ENCODE measurements at regions not wholly inside any gene's neighbourhood (a gene's known extent, or its start where the extent isn't known, plus 50 kb on each side); places are given as distances from the start of the nearest gene placed in this dataset.

DNA sequence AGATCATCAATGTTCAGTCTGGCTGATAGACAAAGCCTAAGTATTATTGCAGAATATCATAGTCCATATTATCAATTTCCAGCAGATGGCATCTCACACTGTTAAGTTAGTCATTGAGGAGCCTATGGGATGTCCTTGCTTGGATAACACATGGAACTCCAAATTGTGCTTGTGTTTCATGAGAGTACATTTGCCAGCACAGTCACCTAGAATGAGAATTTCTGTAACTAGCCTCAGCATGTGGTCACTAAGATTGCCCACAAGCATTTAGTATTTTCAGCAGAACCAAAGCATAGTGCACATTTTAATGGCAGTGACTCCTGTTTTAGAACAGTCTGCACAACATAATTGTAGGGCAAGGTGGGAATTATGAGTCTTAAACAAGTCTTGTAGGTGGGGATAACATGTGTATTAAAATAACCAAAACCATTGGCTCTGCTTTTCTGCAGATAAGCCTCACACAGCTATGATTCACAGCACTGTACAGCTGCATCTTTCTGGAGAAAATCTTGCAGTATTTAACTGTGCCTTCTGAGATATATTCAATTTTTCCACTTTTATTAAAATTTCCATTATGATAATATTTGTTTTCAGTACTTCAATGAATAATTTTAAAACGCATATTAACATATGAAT, 882.8 kb upstream of the SOX9 start:
- TF ChIP-seq, protein P1, sequence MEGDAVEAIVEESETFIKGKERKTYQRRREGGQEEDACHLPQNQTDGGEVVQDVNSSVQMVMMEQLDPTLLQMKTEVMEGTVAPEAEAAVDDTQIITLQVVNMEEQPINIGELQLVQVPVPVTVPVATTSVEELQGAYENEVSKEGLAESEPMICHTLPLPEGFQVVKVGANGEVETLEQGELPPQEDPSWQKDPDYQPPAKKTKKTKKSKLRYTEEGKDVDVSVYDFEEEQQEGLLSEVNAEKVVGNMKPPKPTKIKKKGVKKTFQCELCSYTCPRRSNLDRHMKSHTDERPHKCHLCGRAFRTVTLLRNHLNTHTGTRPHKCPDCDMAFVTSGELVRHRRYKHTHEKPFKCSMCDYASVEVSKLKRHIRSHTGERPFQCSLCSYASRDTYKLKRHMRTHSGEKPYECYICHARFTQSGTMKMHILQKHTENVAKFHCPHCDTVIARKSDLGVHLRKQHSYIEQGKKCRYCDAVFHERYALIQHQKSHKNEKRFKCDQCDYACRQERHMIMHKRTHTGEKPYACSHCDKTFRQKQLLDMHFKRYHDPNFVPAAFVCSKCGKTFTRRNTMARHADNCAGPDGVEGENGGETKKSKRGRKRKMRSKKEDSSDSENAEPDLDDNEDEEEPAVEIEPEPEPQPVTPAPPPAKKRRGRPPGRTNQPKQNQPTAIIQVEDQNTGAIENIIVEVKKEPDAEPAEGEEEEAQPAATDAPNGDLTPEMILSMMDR (IDR thresholded peaks at IDR 0.05): no peak
- TF ChIP-seq POLR2A (IDR thresholded peaks at IDR 0.05): no peak
